T47D (cell line): ENCODE measurements at regions not wholly inside any gene's neighbourhood (a gene's known extent, or its start where the extent isn't known, plus 50 kb on each side); places are given as distances from the start of the nearest gene placed in this dataset.
A peak's percentile ranks its signal among the peaks of the same experiment; 100 is the strongest.

Experiments
- DNase-seq, 2 experiments: peaks; one replicate each; pipeline versions ENCODE4 v3.0.0 to v3.0.0-alpha.2; 2011 to 2012; ENCODE audit warnings: low read depth in 1 of 2, low spot score in 1 of 2
- JUND ChIP-seq: IDR thresholded peaks from 2 replicates; pipeline ENCODE4 v1.6.1; 2012; ENCODE audit warnings: low read depth
- in situ Hi-C: cut with HindIII; loops from 2 replicates; pipeline ENCODE4 v1.10.0; 2016; ENCODE audit warnings: low sequenced_read_pairs, low pct_unique_long_range_greater_than_20kb

GRCh38 chr5:118679264-118679940 lies 308.9 kb downstream of the DTWD2 start:
- DNase-seq: peak in 1 of 2 experiments; percentile 41
- in situ Hi-C loops: no loop called here
- no peak for TF ChIP-seq JUND

DNA sequence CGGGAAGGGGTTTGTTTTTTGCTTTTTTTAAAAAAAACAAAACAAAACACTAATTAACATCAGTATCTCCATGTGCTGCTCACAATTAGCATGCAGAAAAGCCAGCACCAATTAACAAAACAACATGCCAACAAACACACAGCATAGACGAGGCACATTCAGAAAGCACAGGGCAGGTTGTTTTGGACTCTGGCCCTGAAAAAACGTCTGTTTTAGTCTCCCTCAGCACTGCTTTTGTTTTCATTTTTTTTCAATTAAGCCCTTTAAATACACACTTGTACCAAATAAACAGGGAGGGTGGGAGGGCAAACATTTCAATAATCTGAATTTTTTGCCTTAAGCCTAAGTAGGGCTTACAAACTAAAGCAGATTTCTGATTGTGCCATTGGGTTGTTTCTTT lies 309.6 kb downstream of the DTWD2 start:
- DNase-seq: no peak
- in situ Hi-C loops: no loop called here
- no peak for TF ChIP-seq JUND

DNA sequence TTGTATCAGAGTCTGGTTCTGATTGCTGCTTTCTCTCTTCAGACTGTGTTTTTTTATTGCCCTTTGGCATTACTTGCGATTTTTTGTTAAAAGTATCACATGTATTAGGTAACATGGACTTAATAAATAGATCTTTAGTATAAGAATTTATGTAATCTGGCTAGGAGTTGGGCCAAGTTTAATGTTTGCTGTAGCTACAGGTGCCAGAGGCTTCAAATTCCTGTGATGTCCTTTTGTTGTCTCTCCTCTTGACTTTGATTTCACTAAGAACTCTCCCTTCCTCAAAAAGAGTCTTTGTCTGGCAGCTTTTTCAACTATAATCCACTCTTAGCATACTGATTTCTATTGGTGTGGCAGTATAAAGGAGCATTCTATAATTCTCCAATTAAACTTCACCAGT lies 313.1 kb downstream of the DTWD2 start:
- in situ Hi-C loops: no loop called here
- no peak for TF ChIP-seq JUND
- DNase-seq: peak in 1 of 2 experiments; percentile 53

DNA sequence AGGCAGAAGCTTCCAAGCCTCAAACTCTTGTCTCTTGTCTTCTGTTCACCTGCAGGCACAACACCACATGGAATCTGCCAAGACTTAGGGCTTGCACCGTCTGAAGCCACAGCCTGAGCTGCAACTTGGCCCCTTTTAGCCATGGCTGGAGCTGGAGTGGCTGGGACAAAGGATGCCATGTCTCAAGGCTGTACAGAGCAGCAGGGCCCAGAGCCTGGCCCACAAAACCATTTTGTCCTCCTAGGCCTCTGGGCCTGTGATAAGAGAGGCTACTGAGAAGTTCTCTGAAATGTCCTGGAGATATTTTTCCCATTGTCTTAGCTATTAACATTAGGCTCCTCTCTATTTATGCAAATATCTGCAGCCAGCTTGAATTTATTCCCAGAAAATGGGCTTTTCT lies 330.8 kb downstream of the DTWD2 start:
- in situ Hi-C loops: no loop called here
- no peak for DNase-seq

GRCh38 chr5:118653872-118654271 lies 334.5 kb downstream of the DTWD2 start:
- no peak for TF ChIP-seq JUND
- in situ Hi-C loops: no loop called here
- DNase-seq: no peak

More for the DNA sequence above, 330.8 kb downstream of the DTWD2 start:
- no peak for TF ChIP-seq JUND

- TF ChIP-seq JUND: no peak
- in situ Hi-C loops: no loop called here
These were observed 335.2 kb downstream of the DTWD2 start for GRCh38 chr5:118653183-118653582.

DNA sequence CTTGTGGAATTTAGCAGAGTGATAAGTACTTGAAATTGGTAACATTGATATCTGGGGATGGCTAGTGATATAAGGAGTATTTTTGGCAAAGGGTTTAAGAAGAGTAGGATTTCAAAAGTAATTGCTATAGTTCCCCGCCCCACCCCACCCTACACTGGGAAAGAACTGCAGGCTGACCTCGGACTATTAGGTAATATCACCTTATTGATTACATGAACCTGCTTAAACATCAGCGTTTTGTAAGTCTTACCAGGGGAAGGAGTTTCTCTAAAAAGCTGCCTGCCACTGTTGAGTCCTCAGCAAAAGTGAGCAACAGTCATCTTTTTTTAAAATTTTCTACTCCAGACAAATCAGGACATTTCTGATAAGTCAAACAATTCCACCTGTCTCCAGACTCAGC lies 337.3 kb downstream of the DTWD2 start:
- in situ Hi-C loops: no loop called here
- DNase-seq: no peak
- TF ChIP-seq JUND: no peak

More at GRCh38 chr5:118653183-118653582, 335.2 kb downstream of the DTWD2 start:
- no peak for DNase-seq

- DNase-seq: no peak
- in situ Hi-C loops: no loop called here
- no peak for TF ChIP-seq JUND
These were observed 340.8 kb downstream of the DTWD2 start for GRCh38 chr5:118647587-118647986.

- no peak for TF ChIP-seq JUND
- DNase-seq: no peak
- in situ Hi-C loops: no loop called here
These were observed 341.4 kb downstream of the DTWD2 start for GRCh38 chr5:118646917-118647316.

- in situ Hi-C loops: no loop called here
- no peak for TF ChIP-seq JUND
- peak in 1 of 2 experiments; percentile 94 for DNase-seq
These were observed 350.2 kb downstream of the DTWD2 start for GRCh38 chr5:118637947-118638670.

GRCh38 chr5:118628660-118629354 lies 359.5 kb downstream of the DTWD2 start:
- in situ Hi-C loops: no loop called here
- TF ChIP-seq JUND: no peak
- peak in 1 of 2 experiments; percentile 69 for DNase-seq

DNA sequence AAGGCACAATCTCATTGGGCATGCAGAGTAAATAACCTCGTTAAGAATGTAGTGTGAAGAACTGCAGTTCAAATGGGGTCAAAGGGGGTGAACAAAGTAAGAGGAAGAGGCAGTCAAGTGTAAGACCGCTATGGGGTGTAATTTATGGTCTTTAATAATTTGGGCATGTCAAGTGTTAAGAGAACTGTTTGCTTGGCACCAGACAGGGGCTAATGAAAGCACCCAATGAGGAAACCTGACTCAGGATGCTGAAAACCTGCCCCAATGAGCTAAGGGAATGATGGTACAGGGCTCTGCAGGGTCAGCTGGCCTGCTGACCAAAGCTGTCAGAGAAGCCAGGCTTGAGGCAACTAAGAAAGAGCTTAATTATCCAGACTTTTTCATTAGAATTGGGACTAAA lies 368.1 kb downstream of the DTWD2 start:
- DNase-seq: no peak
- TF ChIP-seq JUND: no peak
- in situ Hi-C loops: no loop called here

DNA sequence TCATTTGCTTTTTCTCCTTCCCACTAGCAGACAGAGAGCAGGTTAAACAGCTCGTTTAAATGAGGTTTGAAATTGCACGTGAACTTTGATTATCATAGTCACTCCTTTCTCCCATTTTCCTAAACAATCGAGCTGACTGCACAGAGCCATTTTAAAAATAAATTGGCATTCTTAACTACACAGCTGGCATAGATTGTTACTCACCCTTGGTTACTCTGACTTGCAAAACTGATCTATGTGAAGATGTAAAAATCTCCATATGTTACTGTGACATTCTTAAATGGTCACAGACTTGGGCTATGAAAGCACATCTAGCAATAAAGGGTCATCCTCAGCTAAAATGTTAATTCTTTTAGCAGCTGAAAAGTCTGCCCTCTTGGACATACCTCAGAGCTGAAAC lies 368.5 kb downstream of the DTWD2 start:
- TF ChIP-seq JUND: no peak
- in situ Hi-C loops: no loop called here
- DNase-seq: no peak

DNA sequence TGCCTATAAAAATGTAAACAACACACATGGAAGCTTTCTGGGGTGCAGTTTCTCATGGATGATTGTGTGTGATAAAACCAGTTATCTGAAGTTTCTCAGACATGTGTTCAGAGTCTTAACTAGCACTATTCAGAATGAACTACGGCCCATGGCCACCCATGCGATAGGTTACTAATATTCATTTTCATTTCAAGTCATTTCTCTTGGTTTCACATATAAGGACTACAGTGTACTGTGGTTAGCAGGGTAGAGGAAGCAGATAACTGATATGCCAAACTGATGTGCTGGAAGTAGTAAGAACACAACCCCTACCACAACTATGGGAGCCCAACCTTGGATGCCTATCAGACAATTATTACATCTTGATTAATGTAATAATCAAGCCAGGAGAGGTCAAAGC lies 372.1 kb downstream of the DTWD2 start:
- DNase-seq: no peak
- in situ Hi-C loops: no loop called here
- TF ChIP-seq JUND: no peak
